ENCODE measurements at regions not wholly inside any gene's neighbourhood (a gene's known extent, or its start where the extent isn't known, plus 50 kb on each side); places are given as distances from the start of the nearest gene placed in this dataset.

DNA sequence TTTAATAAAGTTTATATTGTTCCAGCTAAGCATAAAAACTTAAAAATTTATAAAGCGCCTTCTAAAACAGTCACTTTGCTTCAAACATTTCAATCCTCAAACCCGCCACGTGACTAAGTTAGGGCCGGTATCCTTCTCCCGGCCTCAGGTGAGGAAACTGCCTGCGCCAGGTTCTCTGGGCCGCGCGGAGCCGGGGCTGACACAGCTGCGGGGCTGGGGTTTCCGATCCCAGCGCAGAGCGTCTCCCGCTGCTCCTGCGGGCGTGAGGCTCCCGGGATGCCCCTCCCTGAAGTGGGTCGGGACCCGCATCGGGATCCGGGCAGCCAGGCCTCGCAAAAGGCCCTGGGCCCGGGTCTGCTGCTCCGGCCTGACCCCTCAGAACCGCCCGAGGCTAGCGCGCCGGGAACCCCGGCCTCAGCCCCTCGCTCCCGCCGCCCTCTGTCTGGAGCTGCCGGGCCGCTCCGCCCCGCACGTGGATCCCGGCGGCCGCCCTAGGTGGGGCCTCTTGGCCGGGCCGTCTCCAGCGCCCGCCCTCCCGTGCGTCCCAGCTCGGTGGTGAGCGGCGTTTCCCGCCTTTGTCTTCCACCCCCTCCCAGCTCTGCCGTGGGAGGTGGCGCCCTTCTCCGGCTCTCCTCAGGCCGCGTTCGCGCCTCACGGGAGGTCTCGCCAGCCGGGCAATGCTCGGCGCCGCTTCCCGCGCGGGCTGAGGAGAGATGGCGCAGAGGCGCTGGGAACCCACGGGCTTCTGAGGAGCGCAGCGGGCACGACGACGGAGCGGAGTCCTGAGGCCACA is 267.9 kb downstream of the DLL1 start:
- DNase-seq (ENCODE audit: low spot score) = peak; percentile 89

DNA sequence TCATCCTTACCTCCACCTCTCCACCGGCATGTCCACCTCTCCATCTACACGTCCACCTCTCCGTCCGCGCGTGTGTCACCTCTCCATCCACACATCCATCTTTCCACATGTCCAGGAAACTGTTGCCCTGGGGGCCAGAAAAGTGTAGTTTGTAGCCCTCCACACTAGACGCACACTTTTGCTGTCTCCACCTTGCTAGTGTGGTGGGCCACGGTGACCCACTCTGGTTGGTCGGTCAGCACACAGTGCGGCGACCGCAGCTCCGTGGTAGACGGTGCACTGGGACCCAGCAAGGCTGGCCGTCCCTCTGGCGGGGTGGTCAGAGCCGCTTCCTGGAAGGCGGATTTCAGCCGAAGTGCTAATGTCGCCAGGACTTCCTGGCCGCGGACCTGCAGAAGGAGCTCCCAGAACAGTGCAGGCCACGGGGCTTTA is 268.6 kb downstream of the DLL1 start:
- DNase-seq (ENCODE audit: low spot score) = peak; percentile 74

DNA sequence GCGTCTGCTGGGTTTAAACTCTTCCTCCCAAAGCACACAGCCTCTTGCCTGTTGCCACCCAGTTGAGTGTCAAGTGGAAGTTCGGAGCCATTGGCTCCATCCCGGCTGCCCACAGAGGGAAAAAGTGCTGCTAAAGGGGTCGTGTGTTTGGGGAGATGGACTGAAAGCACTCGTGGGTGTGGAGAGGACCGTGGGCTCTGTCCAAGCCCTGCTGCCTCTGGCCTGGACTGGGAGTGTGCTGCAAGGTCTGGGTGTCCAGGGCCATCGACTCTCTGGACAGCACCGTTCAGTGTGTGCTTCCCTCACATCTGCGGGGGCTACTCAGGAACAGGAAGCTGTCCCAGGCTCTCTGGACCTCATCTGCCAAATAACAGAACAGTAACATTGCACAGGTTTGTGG is 269.3 kb downstream of the DLL1 start:
- peak; percentile 53 for DNase-seq (ENCODE audit: low spot score)

DNA sequence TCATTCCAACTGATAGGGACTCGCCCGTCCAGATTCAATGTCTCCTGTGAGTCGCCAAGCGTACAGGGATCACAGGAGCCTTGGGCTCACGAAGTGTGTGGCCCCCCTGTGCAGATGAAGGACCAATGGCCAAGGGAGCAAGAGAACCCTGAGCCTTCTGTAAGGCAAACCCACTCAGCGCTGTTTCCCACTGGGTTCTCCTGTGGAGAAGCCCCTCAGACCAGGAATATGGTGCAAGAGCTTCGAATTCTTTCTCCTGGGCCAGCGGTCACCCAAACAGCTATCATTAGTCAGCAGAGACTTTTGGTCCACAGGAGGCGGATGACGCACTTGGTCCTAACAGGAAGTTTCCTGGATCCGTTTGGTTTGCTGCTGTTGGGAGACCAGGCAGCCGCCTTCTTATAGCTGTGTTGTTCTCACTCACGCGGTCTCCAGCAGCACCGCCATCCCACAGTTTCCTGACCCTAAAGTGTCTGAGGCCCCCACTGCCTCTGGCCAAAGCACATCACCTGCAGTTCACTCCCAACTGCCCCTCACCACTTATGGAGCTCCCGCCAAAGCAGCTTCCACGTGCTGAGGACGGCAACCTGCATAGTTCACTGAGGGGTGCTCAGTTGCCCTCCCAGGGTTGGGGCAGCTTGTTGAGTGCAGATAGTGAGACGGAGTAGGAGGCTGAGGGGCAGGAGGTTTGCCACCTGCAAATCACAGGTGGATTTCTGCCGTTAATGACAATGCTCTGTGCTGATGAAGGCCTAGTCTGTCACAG is 268.6 kb downstream of the ERMARD start:
- DNase-seq (ENCODE audit: low spot score) = peak; percentile 83

DNA sequence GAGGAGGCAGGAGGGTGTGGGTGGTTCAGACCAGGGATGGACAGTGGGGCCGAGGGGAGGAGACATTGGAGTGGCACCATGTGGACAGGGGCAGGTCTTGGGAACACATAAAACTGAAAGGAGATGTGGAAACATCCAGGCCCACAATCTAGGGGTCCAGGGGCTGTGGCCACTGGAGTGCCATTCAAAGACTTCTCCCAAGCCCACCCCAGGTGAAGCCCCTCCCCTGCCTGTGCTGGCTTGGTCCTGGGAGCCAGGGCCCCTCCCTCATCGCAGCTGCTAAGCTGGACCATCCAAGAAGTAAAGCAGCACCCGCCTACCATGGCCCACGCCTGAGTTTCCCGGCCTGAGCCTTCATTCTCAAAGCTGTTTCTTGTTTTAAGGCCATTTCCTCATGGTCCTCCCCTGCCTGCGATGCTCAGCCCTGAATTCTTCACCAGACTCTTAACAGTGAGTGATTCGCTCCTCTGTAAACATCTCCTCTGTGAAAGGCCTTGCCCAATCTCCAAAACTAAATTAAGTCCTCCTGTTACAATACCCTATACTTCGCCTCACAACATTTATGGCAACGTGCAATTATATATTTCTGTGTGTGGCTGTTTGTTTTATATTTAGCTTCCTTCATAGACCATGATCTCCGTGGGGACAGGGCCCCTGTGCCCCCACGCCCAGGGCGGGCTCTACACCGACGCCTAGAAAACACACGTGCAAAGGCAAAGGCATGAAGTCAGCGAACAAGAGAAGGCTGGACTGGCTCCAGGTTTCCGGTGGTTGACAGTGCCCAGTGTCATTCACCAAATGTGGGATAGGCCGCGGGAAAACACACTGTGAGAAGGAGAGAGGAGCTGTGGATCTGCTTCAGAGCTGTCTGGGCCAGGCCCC is 267.8 kb downstream of the ERMARD start:
- DNase-seq (ENCODE audit: low spot score) = peak; percentile 71

DNA sequence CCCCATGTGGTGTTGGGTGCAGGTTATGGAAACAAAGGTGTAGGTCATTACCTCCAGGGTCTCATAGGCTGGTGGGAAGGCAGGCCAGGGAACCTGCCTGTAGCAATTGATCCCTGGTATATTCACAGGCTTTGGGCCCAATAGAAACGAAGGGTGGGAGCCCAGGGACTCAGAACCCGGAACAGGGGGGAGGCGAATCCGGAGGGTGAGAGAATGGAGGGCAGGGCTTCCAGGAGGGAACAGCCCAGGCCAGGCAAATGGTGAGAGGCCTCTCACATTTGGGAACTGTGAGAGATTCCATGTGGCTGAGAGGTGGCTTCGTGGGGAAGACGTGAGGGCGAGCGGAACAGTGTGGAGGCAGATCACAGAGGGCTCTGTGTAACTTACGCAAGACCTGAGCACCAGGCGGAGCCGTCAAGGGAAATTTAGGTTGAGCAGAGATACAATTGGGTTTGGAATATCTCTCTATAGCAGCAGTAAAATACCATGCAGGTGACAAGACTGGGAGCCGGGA is 267.1 kb downstream of the ERMARD start:
- peak; percentile 64 for DNase-seq (ENCODE audit: low spot score)

DNA sequence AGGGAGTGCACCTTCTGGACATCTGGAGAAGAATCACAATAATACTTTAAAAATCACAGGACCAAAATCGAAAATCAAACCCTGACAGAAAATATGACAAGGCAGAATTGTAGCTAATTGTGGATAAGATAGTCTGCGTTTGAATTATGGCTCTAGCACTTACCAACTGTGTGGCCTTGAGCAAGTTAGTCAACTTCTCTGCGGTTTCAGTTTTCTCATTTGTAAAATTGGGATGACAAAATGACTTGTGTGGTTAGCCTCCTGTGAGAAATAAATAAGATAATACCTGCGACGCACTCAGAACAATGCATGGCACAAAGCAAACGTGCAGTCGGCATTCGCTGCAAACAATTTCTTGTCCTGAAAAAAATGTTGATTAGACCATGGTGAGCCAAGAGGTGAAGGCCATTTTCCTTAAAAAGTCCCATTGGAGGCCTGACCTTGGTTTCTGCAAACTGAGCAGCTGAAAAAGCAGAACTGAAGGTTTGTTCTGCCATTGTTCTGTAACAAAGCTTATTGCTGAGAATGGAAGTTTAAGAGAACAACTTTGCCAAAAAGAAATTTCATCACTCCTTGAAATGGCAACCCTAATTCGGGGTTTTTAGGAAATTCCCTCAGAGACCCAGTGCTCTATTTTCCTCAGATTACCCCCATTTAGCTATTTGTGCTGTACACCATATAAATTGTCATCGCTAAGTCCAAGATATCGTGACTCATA is 266.3 kb downstream of the ERMARD start:
- DNase-seq (ENCODE audit: low spot score) = no peak

DNA sequence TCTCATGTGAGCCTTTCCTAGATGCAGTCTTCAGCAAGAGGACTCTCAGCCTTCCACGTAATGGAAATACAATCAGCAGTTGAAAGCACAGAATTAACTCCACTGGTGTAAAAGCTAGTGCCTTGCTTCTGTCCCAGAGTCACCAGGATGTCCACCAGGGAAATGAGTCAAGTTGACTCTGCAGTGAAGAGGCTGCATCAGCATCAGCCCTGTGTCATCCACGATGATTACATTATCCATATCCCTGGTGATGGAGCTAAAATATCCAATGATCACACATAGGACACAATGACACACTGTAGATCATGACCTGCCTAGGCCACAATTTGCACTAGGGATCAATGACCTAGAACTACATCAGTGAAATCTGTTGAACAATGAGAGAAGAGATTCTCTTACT is 262.4 kb downstream of the ERMARD start:
- DNase-seq (ENCODE audit: low spot score) = no peak

DNA sequence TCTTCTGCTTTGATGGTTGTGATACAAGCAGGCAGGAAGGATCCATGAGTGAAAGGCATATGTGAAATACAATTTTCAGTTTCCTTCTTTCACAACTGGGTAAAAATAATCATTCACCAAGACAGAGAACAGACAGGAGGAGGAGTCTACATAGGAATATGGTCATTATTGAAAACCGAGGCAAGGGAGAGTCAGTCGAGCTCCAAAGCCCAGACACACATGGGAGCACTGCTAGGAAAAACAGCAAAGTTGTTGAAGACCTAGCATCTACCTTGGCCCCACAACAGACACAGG is 260.6 kb downstream of the ERMARD start:
- no peak for DNase-seq (ENCODE audit: low spot score)

DNA sequence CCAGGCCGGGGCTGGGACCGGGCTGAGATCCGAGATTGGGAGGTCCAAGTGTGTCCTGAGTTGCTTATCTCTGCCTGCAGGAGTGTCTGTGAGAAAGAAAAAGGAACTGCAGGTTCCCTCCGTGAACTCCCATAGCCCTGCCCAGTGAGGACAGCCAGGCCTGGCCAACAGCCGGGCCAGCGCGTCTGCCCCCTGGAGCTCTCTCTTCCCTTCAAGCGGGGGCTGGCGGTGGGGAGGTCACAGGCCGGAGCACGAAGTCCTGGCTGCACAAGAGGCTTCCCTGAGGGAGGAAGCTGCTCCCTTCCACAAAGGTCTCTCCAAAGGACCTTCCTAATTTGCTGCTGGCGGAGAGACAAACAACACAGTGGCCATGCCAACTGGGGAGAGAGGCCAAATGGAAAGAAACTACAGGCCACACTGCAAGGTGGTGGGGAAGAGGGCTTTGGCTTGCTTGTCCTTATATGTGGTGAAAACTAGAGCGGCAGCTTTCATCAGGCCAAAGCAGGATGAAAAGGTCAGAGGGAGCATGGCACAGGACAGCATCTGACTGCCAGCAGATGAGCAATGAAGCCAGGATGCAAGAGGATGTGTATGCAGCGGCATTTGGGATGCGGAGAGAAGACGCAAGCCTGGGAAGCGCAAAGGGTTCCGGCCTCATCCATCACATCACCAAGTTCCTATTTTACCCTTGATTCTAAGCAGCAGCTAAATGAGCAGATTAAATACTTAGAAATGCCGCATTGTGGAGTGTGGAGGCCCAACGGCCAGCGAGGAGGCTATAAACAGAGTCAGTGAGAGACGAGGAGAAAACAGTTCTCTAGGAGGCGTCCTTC is 260.0 kb downstream of the ERMARD start:
- peak; percentile 90 for DNase-seq (ENCODE audit: low spot score)

DNA sequence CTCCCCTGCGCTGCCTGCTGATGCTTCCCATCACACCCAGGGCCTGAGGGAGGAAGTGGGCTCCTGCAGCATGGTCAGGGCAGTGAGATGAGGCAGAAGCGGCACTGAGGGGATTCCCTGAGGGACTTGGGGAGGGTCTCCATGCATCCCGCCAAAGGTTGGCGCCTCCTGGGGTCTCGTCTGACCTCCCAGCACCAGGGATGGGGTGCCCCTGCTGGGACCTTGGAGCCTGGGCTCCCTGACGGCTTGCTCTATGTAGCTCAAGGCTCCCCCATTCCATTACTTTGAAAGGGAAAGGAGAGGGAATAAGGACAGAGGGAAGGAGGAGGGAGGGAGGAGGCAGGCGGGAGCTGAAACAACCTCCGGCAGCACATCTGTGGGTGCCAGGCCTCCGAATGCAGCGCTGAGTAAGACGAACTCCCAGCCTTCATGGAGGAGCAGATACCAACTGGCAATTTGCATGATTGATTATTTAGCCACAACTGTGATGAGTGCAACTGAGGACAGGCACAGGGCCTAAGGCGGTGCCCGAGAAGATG is 259.3 kb downstream of the ERMARD start:
- peak; percentile 57 for DNase-seq (ENCODE audit: low spot score)

DNA sequence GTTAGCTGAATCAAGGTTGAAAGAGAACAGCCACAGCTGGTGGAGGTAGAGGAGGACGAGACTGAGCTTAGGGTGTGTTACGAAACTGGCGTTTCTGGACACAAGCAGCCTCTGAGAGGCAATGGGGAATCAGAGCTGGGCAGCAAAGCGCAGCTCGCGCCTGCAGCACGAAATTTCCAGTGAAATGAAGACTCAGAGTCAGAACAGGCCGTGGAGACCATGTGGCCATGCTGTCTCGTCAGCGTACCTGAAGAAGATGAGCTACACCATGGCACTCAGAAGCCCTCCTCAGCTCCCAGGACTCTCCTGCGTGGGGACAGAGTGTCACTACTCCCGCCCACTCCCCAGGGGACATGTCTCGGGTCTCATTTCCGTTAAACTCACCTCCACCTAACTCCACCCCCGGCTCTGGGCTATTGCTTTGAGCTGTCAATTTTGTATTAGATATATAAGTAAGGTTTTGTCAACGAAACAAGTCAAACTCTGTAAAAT is 256.9 kb downstream of the ERMARD start:
- peak; percentile 55 for DNase-seq (ENCODE audit: low spot score)

DNA sequence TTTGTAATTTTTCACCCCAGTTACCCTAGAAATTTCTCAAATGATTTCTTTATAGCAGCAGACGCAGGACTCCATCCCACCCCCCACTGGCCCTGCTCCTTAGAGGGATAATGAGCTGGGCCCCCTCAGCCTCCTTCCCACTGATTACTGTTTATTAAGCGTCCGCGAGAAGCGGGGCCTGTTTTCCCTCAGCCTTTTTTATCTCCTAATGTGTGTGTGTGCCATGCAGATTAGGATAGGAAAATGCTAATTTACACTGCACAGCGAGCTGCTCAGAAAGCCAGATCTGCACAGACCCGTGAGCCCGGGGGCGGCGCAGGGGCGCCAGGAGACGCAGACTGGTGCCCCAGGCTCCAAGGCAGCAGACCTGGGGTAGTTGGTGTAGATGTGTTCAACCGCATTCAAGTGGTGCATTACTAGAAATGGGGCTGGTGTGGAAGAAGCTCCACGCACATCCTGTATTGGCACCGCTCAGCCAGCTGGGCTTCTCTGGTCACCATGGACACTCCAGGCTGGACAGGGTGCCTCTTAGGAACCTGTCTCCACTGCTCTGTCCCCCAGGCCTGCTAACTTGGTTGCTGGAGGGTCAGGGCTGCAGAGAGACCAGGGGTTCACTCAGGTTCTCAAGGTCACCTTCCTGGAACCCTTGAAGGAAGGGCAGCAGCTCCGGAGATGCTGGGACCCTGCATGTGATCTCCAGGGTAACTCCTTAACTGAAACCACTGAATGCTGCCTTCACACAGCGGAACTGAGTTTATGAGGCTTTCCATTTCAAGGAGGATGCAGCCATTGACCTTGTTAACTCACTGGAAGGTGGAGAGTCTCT is 256.3 kb downstream of the ERMARD start:
- DNase-seq (ENCODE audit: low spot score) = no peak

DNA sequence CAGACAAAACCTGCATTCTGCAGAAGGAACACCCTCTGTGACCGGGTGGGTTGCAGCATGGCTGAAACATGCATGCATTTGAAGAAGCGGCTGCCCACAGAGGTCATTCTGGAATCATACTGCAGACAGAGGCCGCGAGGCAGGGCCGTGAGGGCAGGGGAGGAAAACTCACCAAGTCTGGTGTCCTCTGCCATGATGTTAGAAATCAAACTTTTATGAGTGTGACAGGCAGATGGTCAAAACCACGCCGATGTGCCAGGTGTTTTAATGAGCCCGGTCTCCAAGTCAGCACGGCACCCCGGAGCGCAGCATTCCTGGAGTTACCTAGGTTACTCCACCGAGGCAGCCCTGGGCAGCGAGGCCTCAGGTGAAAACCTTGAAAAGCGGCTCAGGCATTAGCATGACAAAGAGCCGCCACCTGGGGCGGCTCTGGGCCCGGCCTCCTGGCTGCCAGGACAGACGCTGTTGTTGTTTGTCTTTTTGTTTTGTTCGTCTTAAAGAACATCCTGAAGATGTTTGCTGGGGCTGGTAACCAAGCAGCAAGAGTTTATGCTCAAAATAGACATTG is 255.6 kb downstream of the ERMARD start:
- DNase-seq (ENCODE audit: low spot score) = peak; percentile 82

DNA sequence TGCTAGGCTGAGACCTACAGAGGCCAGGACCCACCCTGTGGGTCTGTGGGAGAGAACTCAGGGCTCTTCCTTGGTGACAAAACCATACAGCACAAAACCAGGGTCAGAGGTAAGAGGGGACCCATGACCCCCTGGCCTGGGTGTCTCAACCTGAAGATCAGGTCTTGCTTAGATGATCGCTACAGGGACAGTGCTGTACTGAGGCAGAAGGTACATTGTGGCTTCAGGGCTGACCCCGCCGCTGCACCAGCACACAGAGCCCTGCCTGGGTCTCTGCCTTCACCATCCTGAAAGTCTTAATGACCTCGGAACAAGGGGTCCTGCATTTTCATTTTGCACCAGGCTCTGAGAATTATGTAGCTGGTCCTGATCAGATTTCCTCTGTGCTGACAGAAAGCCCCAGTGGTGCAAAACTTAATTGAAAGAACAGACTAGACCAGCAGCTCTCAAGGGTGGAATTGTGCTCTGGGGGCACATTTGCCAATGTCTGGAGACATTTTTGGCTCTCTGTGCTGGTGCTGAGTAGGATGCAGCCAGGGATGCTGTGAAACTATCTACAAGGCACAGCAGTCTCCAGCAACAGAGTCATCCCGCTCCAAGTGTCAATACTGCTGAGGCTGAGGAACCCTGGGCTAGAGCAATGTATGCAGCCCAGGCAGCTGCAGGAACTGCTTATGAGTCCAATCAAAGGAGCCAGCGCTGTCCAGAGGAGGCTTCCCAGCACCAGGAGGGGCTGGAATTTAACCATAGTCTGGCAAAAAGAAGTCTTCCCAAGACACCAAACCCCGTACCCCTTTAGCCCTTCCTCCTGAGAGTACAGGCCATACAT is 254.9 kb downstream of the ERMARD start:
- DNase-seq (ENCODE audit: low spot score) = peak; percentile 79

DNA sequence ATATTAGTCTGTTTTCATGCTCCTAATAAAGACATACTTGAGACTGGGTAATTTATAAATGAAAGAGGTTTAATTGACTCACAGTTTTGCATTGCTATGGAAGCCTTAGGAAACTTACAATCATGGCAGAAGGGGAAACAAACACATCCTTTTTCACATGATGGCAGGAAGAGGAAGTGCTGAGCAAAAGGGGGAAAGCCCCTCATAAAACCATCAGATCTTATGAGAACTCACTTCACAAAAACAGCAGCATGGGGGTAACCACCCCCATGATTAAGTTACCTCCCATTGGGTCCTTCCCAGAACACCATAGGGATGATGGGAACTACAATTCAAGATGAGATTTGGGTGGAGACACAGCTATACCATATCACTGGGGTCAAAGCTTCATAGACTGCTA is 254.2 kb downstream of the ERMARD start:
- no peak for DNase-seq (ENCODE audit: low spot score)

DNA sequence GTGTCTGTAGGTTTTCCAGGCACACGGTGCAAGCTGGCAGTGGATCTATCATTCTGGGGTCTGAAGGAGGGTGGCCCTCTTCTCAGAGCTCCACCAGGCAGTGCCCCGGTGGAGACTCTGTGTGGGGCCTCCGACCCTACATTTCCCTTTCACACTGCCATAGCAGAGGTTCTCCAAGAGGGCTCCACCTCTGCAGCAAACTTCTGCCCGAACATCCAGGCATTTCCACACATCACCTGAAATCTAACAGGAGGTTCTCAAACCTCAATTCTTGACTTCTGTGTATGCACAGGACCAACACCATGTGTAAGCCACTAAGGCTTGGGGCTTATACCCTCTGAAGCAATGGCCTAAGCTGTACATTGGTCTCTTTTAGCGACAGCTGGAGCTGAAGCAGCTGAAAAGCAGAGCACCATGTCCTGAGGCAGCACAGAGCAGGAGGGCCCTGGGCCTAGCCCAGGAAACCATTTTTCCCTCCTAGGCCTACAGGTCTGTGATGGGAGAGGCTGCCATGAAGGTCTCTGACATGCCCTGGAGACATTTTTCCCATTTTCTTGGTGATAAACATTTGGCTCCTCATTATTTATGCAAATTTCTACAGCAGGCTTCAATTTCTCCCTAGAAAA is 253.3 kb downstream of the ERMARD start:
- DNase-seq (ENCODE audit: low spot score) = no peak
